ENCODE measurements at regions not wholly inside any gene's neighbourhood (a gene's known extent, or its start where the extent isn't known, plus 50 kb on each side); places are given as distances from the start of the nearest gene placed in this dataset.

DNA sequence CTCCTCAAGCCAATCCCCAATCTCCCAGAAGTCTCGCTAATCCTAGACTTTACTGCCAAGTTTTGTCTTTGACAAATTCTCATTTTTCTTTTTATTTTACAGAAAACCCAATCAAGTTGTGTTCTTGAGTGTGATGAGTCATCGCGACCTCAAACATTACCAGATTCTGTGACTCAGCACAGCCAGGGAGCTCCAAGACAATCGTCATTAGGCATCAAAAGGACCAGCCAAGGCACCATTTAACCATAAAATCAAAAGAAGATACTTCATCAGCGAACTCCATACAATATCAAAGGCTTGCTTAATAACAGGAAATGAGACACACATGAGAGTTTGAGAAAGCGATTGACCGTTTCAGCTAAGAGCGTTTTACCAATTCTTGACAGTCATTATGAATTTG lies 146.2 kb upstream of the AGAP1 start:
- no peak for DNase-seq (ENCODE audit: low read depth, low spot score)
- ATAC-seq, result no peak
- no TSS peak for BruUV-seq (replicated peaks)
- ChIA-PET CTCF (no interaction called here), POLR2A (no interaction called here)
- Histone ChIP-seq H3K27me3 (ENCODE audit: control insufficient read depth, insufficient read depth, low read length) (peaks cover 4% of the 10 kb centered on the region), H3K9me3 (ENCODE audit: control insufficient read depth, insufficient read depth, low read depth, low read length) (no peaks in the 10 kb centered on the region), H3K4me1 (ENCODE audit: control insufficient read depth, insufficient read depth, low read length) (no peaks in the 10 kb centered on the region; the same call in 1 of the 2 replicates), H3K36me3 (ENCODE audit: control insufficient read depth, insufficient read depth, low read length) (no peaks in the 10 kb centered on the region), H3K4me3 (ENCODE audit: low read depth in 2 of 2, low read length in 2 of 2) (no peak overlapping the region), H3K27ac (ENCODE audit: low read length) (no peak overlapping the region)
- in situ Hi-C loops (cut with HindIII; ENCODE audit: low pct_unique_long_range_greater_than_20kb, low sequenced_read_pairs) (no loop called here), intact Hi-C loops (cut with micrococcal nuclease; ENCODE audit: unreplicated experiment) (no loop called here)
- TF ChIP-seq CTCF (IDR thresholded peaks at IDR 0.05) (no peak), POLR2AphosphoS5 (IDR thresholded peaks at IDR 0.05; ENCODE audit: low read depth, low read length) (no peak), TCF7L2 (IDR thresholded peaks at IDR 0.05; ENCODE audit: low read depth, low read length) (no peak), SIN3A (IDR thresholded peaks at IDR 0.05; ENCODE audit: borderline replicate concordance, insufficient read depth, low read depth, low read length) (no peak)
- TF ChIP-seq, protein P1, sequence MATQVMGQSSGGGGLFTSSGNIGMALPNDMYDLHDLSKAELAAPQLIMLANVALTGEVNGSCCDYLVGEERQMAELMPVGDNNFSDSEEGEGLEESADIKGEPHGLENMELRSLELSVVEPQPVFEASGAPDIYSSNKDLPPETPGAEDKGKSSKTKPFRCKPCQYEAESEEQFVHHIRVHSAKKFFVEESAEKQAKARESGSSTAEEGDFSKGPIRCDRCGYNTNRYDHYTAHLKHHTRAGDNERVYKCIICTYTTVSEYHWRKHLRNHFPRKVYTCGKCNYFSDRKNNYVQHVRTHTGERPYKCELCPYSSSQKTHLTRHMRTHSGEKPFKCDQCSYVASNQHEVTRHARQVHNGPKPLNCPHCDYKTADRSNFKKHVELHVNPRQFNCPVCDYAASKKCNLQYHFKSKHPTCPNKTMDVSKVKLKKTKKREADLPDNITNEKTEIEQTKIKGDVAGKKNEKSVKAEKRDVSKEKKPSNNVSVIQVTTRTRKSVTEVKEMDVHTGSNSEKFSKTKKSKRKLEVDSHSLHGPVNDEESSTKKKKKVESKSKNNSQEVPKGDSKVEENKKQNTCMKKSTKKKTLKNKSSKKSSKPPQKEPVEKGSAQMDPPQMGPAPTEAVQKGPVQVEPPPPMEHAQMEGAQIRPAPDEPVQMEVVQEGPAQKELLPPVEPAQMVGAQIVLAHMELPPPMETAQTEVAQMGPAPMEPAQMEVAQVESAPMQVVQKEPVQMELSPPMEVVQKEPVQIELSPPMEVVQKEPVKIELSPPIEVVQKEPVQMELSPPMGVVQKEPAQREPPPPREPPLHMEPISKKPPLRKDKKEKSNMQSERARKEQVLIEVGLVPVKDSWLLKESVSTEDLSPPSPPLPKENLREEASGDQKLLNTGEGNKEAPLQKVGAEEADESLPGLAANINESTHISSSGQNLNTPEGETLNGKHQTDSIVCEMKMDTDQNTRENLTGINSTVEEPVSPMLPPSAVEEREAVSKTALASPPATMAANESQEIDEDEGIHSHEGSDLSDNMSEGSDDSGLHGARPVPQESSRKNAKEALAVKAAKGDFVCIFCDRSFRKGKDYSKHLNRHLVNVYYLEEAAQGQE (IDR thresholded peaks at IDR 0.05; ENCODE audit: insufficient read depth in 1 of 2, low read depth in 2 of 2, low read length in 1 of 2), result no peak

GRCh38 chr2:235348329-235348728 lies 145.5 kb upstream of the AGAP1 start:
- BruUV-seq (replicated peaks), result no TSS peak
- in situ Hi-C loops (cut with HindIII; ENCODE audit: low pct_unique_long_range_greater_than_20kb, low sequenced_read_pairs) (no loop called here), intact Hi-C loops (cut with micrococcal nuclease; ENCODE audit: unreplicated experiment) (no loop called here)
- Histone ChIP-seq H3K4me1 (ENCODE audit: control insufficient read depth, insufficient read depth, low read length) (no peaks in the 10 kb centered on the region; the same call in 1 of the 2 replicates), H3K4me3 (ENCODE audit: low read depth in 2 of 2, low read length in 2 of 2) (no peak overlapping the region), H3K27me3 (ENCODE audit: control insufficient read depth, insufficient read depth, low read length) (peaks cover 4% of the 10 kb centered on the region), H3K36me3 (ENCODE audit: control insufficient read depth, insufficient read depth, low read length) (no peaks in the 10 kb centered on the region), H3K9me3 (ENCODE audit: control insufficient read depth, insufficient read depth, low read depth, low read length) (no peaks in the 10 kb centered on the region), H3K27ac (ENCODE audit: low read length) (no peak overlapping the region)
- ATAC-seq (no peak), DNase-seq (ENCODE audit: low read depth, low spot score) (no peak)
- TF ChIP-seq SIN3A (IDR thresholded peaks at IDR 0.05; ENCODE audit: borderline replicate concordance, insufficient read depth, low read depth, low read length), result no peak
- no peak for TF ChIP-seq POLR2AphosphoS5 (IDR thresholded peaks at IDR 0.05; ENCODE audit: low read depth, low read length)
- TF ChIP-seq TCF7L2 (IDR thresholded peaks at IDR 0.05; ENCODE audit: low read depth, low read length), result no peak
- TF ChIP-seq, protein P1 (IDR thresholded peaks at IDR 0.05; ENCODE audit: insufficient read depth in 1 of 2, low read depth in 2 of 2, low read length in 1 of 2), result no peak
- no peak for TF ChIP-seq CTCF (IDR thresholded peaks at IDR 0.05)
- POLR2A ChIA-PET, result no interaction called here
- CTCF ChIA-PET, result no interaction called here
